ENCODE measurements at regions not wholly inside any gene's neighbourhood (a gene's known extent, or its start where the extent isn't known, plus 50 kb on each side); places are given as distances from the start of the nearest gene placed in this dataset.

GRCh38 chr3:87564438-87564837 is 288.1 kb upstream of the POU1F1 start:
- no peaks in the 10 kb centered on the region for H3K27me3 ChIP-seq (ENCODE audit: insufficient read depth, low read length, poor library complexity)
- DNase-seq: no peak
- no peaks in the 10 kb centered on the region for H4K20me1 ChIP-seq (ENCODE audit: insufficient read depth, low read length)
- H3K9me3 ChIP-seq (ENCODE audit: insufficient read depth, low read length, severe bottlenecking): no peaks in the 10 kb centered on the region
- H2AFZ ChIP-seq (ENCODE audit: low read depth, low read length): no peak overlapping the region
- H3K79me2 ChIP-seq (ENCODE audit: insufficient read depth, low read length): no peaks in the 10 kb centered on the region
- no peak overlapping the region for H3K4me2 ChIP-seq (ENCODE audit: insufficient read depth, low read length)
- no peaks in the 10 kb centered on the region for H3K4me1 ChIP-seq (ENCODE audit: insufficient read depth, low read length)
- no peak for ATAC-seq (ENCODE audit: insufficient read depth, low read depth)
- no peak overlapping the region for H3K9ac ChIP-seq (ENCODE audit: low read depth, low read length)
- H3K27ac ChIP-seq (ENCODE audit: low read length): no peak overlapping the region
- no peak overlapping the region for H3K4me3 ChIP-seq (ENCODE audit: low read depth in 1 of 2, low read length in 2 of 2)
- H3K36me3 ChIP-seq (ENCODE audit: insufficient read depth, low read length): no peaks in the 10 kb centered on the region
- TF ChIP-seq, protein P1, sequence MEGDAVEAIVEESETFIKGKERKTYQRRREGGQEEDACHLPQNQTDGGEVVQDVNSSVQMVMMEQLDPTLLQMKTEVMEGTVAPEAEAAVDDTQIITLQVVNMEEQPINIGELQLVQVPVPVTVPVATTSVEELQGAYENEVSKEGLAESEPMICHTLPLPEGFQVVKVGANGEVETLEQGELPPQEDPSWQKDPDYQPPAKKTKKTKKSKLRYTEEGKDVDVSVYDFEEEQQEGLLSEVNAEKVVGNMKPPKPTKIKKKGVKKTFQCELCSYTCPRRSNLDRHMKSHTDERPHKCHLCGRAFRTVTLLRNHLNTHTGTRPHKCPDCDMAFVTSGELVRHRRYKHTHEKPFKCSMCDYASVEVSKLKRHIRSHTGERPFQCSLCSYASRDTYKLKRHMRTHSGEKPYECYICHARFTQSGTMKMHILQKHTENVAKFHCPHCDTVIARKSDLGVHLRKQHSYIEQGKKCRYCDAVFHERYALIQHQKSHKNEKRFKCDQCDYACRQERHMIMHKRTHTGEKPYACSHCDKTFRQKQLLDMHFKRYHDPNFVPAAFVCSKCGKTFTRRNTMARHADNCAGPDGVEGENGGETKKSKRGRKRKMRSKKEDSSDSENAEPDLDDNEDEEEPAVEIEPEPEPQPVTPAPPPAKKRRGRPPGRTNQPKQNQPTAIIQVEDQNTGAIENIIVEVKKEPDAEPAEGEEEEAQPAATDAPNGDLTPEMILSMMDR (IDR thresholded peaks at IDR 0.05; ENCODE audit: borderline replicate concordance, extremely low read depth, low read length, poor library complexity, severe bottlenecking): no peak
- no peak for TF ChIP-seq EZH2 (IDR thresholded peaks at IDR 0.05; ENCODE audit: borderline replicate concordance, low read depth, low read length, severe bottlenecking)

- Histone ChIP-seq H2AFZ (ENCODE audit: low read depth, low read length) (no peak overlapping the region), H3K4me3 (ENCODE audit: low read depth in 1 of 2, low read length in 2 of 2) (no peak overlapping the region), H3K4me1 (ENCODE audit: insufficient read depth, low read length) (no peaks in the 10 kb centered on the region), H3K27me3 (ENCODE audit: insufficient read depth, low read length, poor library complexity) (no peaks in the 10 kb centered on the region), H4K20me1 (ENCODE audit: insufficient read depth, low read length) (no peaks in the 10 kb centered on the region), H3K27ac (ENCODE audit: low read length) (no peak overlapping the region), H3K79me2 (ENCODE audit: insufficient read depth, low read length) (no peaks in the 10 kb centered on the region), H3K4me2 (ENCODE audit: insufficient read depth, low read length) (no peak overlapping the region), H3K9ac (ENCODE audit: low read depth, low read length) (no peak overlapping the region), H3K9me3 (ENCODE audit: insufficient read depth, low read length, severe bottlenecking) (no peaks in the 10 kb centered on the region), H3K36me3 (ENCODE audit: insufficient read depth, low read length) (no peaks in the 10 kb centered on the region)
- TF ChIP-seq, protein P1 (IDR thresholded peaks at IDR 0.05; ENCODE audit: borderline replicate concordance, extremely low read depth, low read length, poor library complexity, severe bottlenecking): no peak
- TF ChIP-seq EZH2 (IDR thresholded peaks at IDR 0.05; ENCODE audit: borderline replicate concordance, low read depth, low read length, severe bottlenecking): no peak
- no peak for DNase-seq
- ATAC-seq (ENCODE audit: insufficient read depth, low read depth): no peak
These were observed 287.3 kb upstream of the POU1F1 start for GRCh38 chr3:87563712-87564111.

GRCh38 chr3:87558492-87558891 is 282.1 kb upstream of the POU1F1 start:
- no peak overlapping the region for H2AFZ ChIP-seq (ENCODE audit: low read depth, low read length)
- no peaks in the 10 kb centered on the region for H3K27me3 ChIP-seq (ENCODE audit: insufficient read depth, low read length, poor library complexity)

More at GRCh38 chr3:87558492-87558891, 282.1 kb upstream of the POU1F1 start:
- ATAC-seq (ENCODE audit: insufficient read depth, low read depth): no peak
- no peaks in the 10 kb centered on the region for H3K9me3 ChIP-seq (ENCODE audit: insufficient read depth, low read length, severe bottlenecking)
- H3K4me2 ChIP-seq (ENCODE audit: insufficient read depth, low read length): no peak overlapping the region
- no peak for TF ChIP-seq EZH2 (IDR thresholded peaks at IDR 0.05; ENCODE audit: borderline replicate concordance, low read depth, low read length, severe bottlenecking)
- TF ChIP-seq, protein P1 (IDR thresholded peaks at IDR 0.05; ENCODE audit: borderline replicate concordance, extremely low read depth, low read length, poor library complexity, severe bottlenecking): no peak
- DNase-seq: no peak
- no peaks in the 10 kb centered on the region for H4K20me1 ChIP-seq (ENCODE audit: insufficient read depth, low read length)
- no peak overlapping the region for H3K9ac ChIP-seq (ENCODE audit: low read depth, low read length)
- H3K79me2 ChIP-seq (ENCODE audit: insufficient read depth, low read length): no peaks in the 10 kb centered on the region
- H3K27ac ChIP-seq (ENCODE audit: low read length): no peak overlapping the region
- no peaks in the 10 kb centered on the region for H3K4me1 ChIP-seq (ENCODE audit: insufficient read depth, low read length)
- H3K4me3 ChIP-seq (ENCODE audit: low read depth in 1 of 2, low read length in 2 of 2): no peak overlapping the region
- no peaks in the 10 kb centered on the region for H3K36me3 ChIP-seq (ENCODE audit: insufficient read depth, low read length)

Measured in DND-41 (cell line).